A172 (cell line): ENCODE measurements at regions not wholly inside any gene's neighbourhood (a gene's known extent, or its start where the extent isn't known, plus 50 kb on each side); places are given as distances from the start of the nearest gene placed in this dataset.

Source experiments
- DNase-seq: peaks from one replicate; pipeline ENCODE4 v3.0.0-alpha.2; 2015; ENCODE audit warnings: low spot score

- no peak for DNase-seq
These were observed 1025.0 kb downstream of the JRKL start for GRCh38 chr11:97414801-97415200.

- no peak for DNase-seq
These were observed 1029.9 kb downstream of the JRKL start for GRCh38 chr11:97419729-97420128.

- no peak for DNase-seq
These were observed 1038.5 kb downstream of the JRKL start for GRCh38 chr11:97428247-97428790.

GRCh38 chr11:97430877-97431276, 1041.1 kb downstream of the JRKL start:
- no peak for DNase-seq

- DNase-seq: no peak
These were observed 1043.1 kb downstream of the JRKL start for GRCh38 chr11:97432926-97433325.

- DNase-seq: no peak
These were observed 1055.7 kb downstream of the JRKL start for GRCh38 chr11:97445561-97445960.

- no peak for DNase-seq
These were observed 1061.6 kb downstream of the JRKL start for GRCh38 chr11:97451441-97451840.

GRCh38 chr11:97454988-97455387, 1065.2 kb downstream of the JRKL start:
- peak; percentile 4 for DNase-seq

- no peak for DNase-seq
These were observed 1070.3 kb downstream of the JRKL start for GRCh38 chr11:97460091-97460490.

GRCh38 chr11:97461044-97461880, 1071.4 kb downstream of the JRKL start:
- DNase-seq: no peak

- no peak for DNase-seq
These were observed 1072.1 kb downstream of the JRKL start for GRCh38 chr11:97461934-97462333.

GRCh38 chr11:97463891-97464290, 1074.1 kb downstream of the JRKL start:
- DNase-seq: no peak

- no peak for DNase-seq
These were observed 1081.7 kb downstream of the JRKL start for GRCh38 chr11:97471480-97471879.

GRCh38 chr11:97487387-97487786, 1097.6 kb downstream of the JRKL start:
- no peak for DNase-seq

GRCh38 chr11:97498891-97499290, 1109.1 kb downstream of the JRKL start:
- no peak for DNase-seq

GRCh38 chr11:97502201-97502600, 1112.4 kb downstream of the JRKL start:
- no peak for DNase-seq

- no peak for DNase-seq
These were observed 1116.4 kb downstream of the JRKL start for GRCh38 chr11:97506076-97506759.

GRCh38 chr11:97514446-97514845, 1124.6 kb downstream of the JRKL start:
- DNase-seq: no peak

GRCh38 chr11:97516688-97517087, 1126.9 kb downstream of the JRKL start:
- no peak for DNase-seq

- no peak for DNase-seq
These were observed 1135.5 kb downstream of the JRKL start for GRCh38 chr11:97525273-97525672.

GRCh38 chr11:97537407-97538150, 1147.8 kb downstream of the JRKL start:
- DNase-seq: no peak

GRCh38 chr11:97544431-97544830, 1154.6 kb downstream of the JRKL start:
- no peak for DNase-seq
